Glomerular visceral epithelial cell (primary cell): ENCODE measurements at regions not wholly inside any gene's neighbourhood (a gene's known extent, or its start where the extent isn't known, plus 50 kb on each side); places are given as distances from the start of the nearest gene placed in this dataset.
"Not testable (repeated sequence)": the region's sequence is repeated elsewhere in the genome, so short reads cannot be mapped to it uniquely, and the experiment has no call there.

Experiments
- DNase-seq: peaks from one replicate; pipeline ENCODE4 v3.0.0-alpha.2; 2016; ENCODE audit errors: extremely low spot score

GRCh38 chr11:46223252-46223513, 54.3 kb upstream of the CREB3L1 start:
- no peak for DNase-seq

GRCh38 chr11:46222490-46223251, 54.8 kb upstream of the CREB3L1 start:
- no peak for DNase-seq

- DNase-seq, result no peak
Measured at GRCh38 chr11:46220313-46220712, 57.1 kb upstream of the CREB3L1 start.

GRCh38 chr11:46216765-46217089, 60.7 kb upstream of the CREB3L1 start:
- DNase-seq, result no peak

- DNase-seq, result peak; percentile 23
Measured at GRCh38 chr11:46216019-46216764, 61.3 kb upstream of the CREB3L1 start.

- DNase-seq, result no peak
Measured at GRCh38 chr11:46215208-46215931, 62.1 kb upstream of the CREB3L1 start.

- no peak for DNase-seq
Measured at GRCh38 chr11:46212720-46213119, 64.7 kb upstream of the CREB3L1 start.

- no peak for DNase-seq
Measured at GRCh38 chr11:46210856-46211255, 66.6 kb upstream of the CREB3L1 start.

- peak; percentile 2 for DNase-seq
Measured at GRCh38 chr11:46210133-46210636, 67.3 kb upstream of the CREB3L1 start.

- not testable (repeated sequence) for DNase-seq
Measured at GRCh38 chr11:46209624-46210023, 67.8 kb upstream of the CREB3L1 start.

- DNase-seq, result no peak
Measured at GRCh38 chr11:46208803-46209202, 68.7 kb upstream of the CREB3L1 start.

GRCh38 chr11:46207270-46207669, 70.2 kb upstream of the CREB3L1 start:
- no peak for DNase-seq

GRCh38 chr11:46204415-46204814, 73.0 kb upstream of the CREB3L1 start:
- not testable (repeated sequence) for DNase-seq

- DNase-seq, result no peak
Measured at GRCh38 chr11:46203746-46204145, 73.7 kb upstream of the CREB3L1 start.

GRCh38 chr11:46202696-46203391, 74.6 kb upstream of the CREB3L1 start:
- DNase-seq, result no peak

- no peak for DNase-seq
Measured at GRCh38 chr11:46202149-46202548, 75.3 kb upstream of the CREB3L1 start.

GRCh38 chr11:46200537-46201281, 76.8 kb upstream of the CREB3L1 start:
- DNase-seq, result no peak

- no peak for DNase-seq
Measured at GRCh38 chr11:46198245-46199240, 77.3 kb upstream of the PHF21A start.

GRCh38 chr11:46197421-46197820, 76.2 kb upstream of the PHF21A start:
- DNase-seq, result no peak

GRCh38 chr11:46188017-46188416, 66.8 kb upstream of the PHF21A start:
- DNase-seq, result no peak
